Endodermal cell (in vitro differentiated cells): ENCODE measurements at regions not wholly inside any gene's neighbourhood (a gene's known extent, or its start where the extent isn't known, plus 50 kb on each side); places are given as distances from the start of the nearest gene placed in this dataset.
"Not testable (repeated sequence)": the region's sequence is repeated elsewhere in the genome, so short reads cannot be mapped to it uniquely, and the experiment has no call there.

Experiments
- DNase-seq: peaks from one replicate; pipeline ENCODE4 v3.0.0-alpha.2; 2017
- H3K27ac ChIP-seq: 2 replicates; pipeline ENCODE4 v1.5.1; 2013; ENCODE audit warnings: mild to moderate bottlenecking, low read depth, low read length, moderate library complexity
- H3K27me3 ChIP-seq: 2 replicates; pipeline ENCODE4 v1.6.1; 2013; ENCODE audit warnings: mild to moderate bottlenecking, low read length, moderate library complexity; ENCODE audit not compliant: insufficient read depth, control insufficient read depth, poor library complexity, severe bottlenecking
- H3K36me3 ChIP-seq: 2 replicates; pipeline ENCODE4 v1.7.0; 2013; ENCODE audit warnings: mild to moderate bottlenecking, low read length, moderate library complexity; ENCODE audit not compliant: control insufficient read depth, insufficient read depth
- H3K4me1 ChIP-seq: one replicate; pipeline ENCODE4 v1.7.0; 2013; ENCODE audit warnings: low read length; ENCODE audit not compliant: control insufficient read depth, insufficient read depth
- H3K4me3 ChIP-seq: 2 replicates; pipeline ENCODE4 v1.5.1; 2013; ENCODE audit warnings: mild to moderate bottlenecking, low read length, moderate library complexity
- H3K9ac ChIP-seq: 2 replicates; pipeline ENCODE4 v1.6.1; 2013; ENCODE audit warnings: mild to moderate bottlenecking, low read length, moderate library complexity; ENCODE audit not compliant: poor library complexity, severe bottlenecking; ENCODE audit errors: extremely low read depth
- H3K9me3 ChIP-seq: 2 replicates; pipeline ENCODE4 v1.6.1; 2013; ENCODE audit warnings: mild to moderate bottlenecking, low read length, moderate library complexity; ENCODE audit not compliant: control insufficient read depth
- H3K27ac Mint-ChIP-seq: 2 replicates; pipeline ENCODE4 v1.8.0; 2020; ENCODE audit warnings: mixed read lengths
- H3K27me3 Mint-ChIP-seq: 2 replicates; pipeline ENCODE4 v1.8.0; 2021; ENCODE audit warnings: mild to moderate bottlenecking, mixed read lengths; ENCODE audit not compliant: insufficient read depth
- H3K36me3 Mint-ChIP-seq: 2 replicates; pipeline ENCODE4 v1.8.0; 2020; ENCODE audit warnings: low read depth, mixed read lengths
- H3K4me1 Mint-ChIP-seq: 2 replicates; pipeline ENCODE4 v1.8.0; 2020; ENCODE audit warnings: mixed read lengths
- H3K4me3 Mint-ChIP-seq: 2 replicates; pipeline ENCODE4 v1.8.0; 2020; ENCODE audit warnings: mild to moderate bottlenecking, moderate library complexity, mixed read lengths
- H3K9me3 Mint-ChIP-seq: 2 replicates; pipeline ENCODE4 v1.8.0; 2020; ENCODE audit warnings: mild to moderate bottlenecking, mixed read lengths
- CTCF ChIP-seq: fragments of 200-600 bp; sonication (generic); conservative IDR thresholded peaks from 2 replicates; pipeline ENCODE4 v1.5.0; 2021; ENCODE audit warnings: antibody characterized with exemption, mild to moderate bottlenecking
- WGBS, 2 experiments: methylation state at CpG; one replicate each; pipeline versions ENCODE4 v1.1.5 to v1.1.7; 2013; ENCODE audit warnings: missing lambda C conversion rate in 2 of 2, mixed read lengths in 1 of 2; ENCODE audit not compliant: insufficient coverage in 1 of 2, insufficient read length in 1 of 2; 5-methylcytosine and 5-hydroxymethylcytosine counted together

DNA sequence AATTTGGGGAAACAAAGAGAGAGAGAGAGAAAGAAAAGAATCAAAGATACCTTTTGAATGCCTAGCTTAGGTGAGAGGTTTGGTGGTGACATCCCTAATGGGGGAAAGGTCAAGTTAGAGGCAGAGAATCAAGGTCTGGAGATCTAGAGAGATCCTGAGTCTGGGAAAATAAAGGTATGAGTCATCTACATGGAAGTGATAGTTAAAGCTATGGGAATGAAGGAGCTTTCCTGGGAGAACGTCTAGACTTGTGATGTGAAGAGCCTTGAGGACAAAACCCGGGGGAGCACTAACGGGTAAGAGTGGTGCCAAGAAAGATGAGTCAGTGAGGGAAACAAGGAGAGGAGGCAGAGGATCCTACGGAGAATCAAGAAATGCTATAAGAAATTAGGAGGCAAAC lies 110.8 kb upstream of the RUNX1 start:
- no peak overlapping the region for H3K27ac Mint-ChIP-seq
- H3K9me3 Mint-ChIP-seq: peaks cover 16% of the 10 kb centered on the region
- DNase-seq: no peak
- H3K36me3 ChIP-seq: no peaks in the 10 kb centered on the region
- WGBS, 2 experiments: 84 to 93% methylated on average over 4 of the region's 4 CpGs
- H3K4me3 Mint-ChIP-seq: no peak overlapping the region
- H3K9me3 ChIP-seq: peaks cover 18% of the 10 kb centered on the region
- no peaks in the 10 kb centered on the region for H3K4me1 ChIP-seq
- no peaks in the 10 kb centered on the region for H3K27me3 Mint-ChIP-seq
- no peaks in the 10 kb centered on the region for H3K27me3 ChIP-seq
- no peak for TF ChIP-seq CTCF
- H3K27ac ChIP-seq: no peak overlapping the region
- H3K4me3 ChIP-seq: no peak overlapping the region
- no peak overlapping the region for H3K9ac ChIP-seq
- no peaks in the 10 kb centered on the region for H3K36me3 Mint-ChIP-seq
- peaks cover 3% of the 10 kb centered on the region for H3K4me1 Mint-ChIP-seq

DNA sequence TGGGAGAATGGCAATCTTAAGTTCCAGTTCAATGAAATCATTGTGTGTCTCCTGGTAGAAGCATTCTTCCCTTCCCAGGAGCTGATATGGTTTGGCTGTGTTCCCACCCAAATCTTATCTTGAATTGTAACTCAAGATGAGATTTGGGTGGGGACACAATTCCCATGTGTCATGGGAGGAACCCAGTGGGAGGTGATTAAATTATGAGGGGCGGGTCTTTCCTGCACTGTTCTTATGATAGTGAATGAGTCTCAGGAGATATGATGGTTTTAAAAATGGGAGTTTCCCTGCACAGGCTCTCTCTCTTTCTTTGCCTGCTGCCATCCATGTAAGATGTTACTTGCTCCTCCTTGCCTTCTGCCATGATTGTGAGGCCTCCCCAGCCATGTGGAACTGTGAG lies 108.3 kb upstream of the RUNX1 start:
- not testable (repeated sequence) for H3K36me3 ChIP-seq, H3K4me1 ChIP-seq, H3K4me1 Mint-ChIP-seq, H3K27me3 ChIP-seq, H3K27ac ChIP-seq, DNase-seq, H3K27ac Mint-ChIP-seq, H3K4me3 ChIP-seq, H3K36me3 Mint-ChIP-seq, H3K9ac ChIP-seq, H3K4me3 Mint-ChIP-seq, H3K27me3 Mint-ChIP-seq
- WGBS, 2 experiments: 87% methylated on average over 1 of the region's 1 CpG; no CpG with 5 or more reads in 1 of the 2 experiments
- peaks cover 14% of the 10 kb centered on the region for H3K9me3 ChIP-seq
- peaks cover 16% of the 10 kb centered on the region for H3K9me3 Mint-ChIP-seq

GRCh38 chr21:35156293-35157278 lies 107.5 kb upstream of the RUNX1 start:
- Mint-ChIP-seq H3K4me3 (no peak overlapping the region), H3K4me1 (peaks cover 5% of the 10 kb centered on the region), H3K27ac (no peak overlapping the region), H3K36me3 (no peaks in the 10 kb centered on the region), H3K27me3 (no peaks in the 10 kb centered on the region), H3K9me3 (peaks cover 16% of the 10 kb centered on the region)
- Histone ChIP-seq H3K9ac (no peak overlapping the region), H3K27ac (no peak overlapping the region), H3K4me1 (no peaks in the 10 kb centered on the region), H3K27me3 (no peaks in the 10 kb centered on the region), H3K36me3 (no peaks in the 10 kb centered on the region), H3K9me3 (peaks cover 14% of the 10 kb centered on the region), H3K4me3 (no peak overlapping the region)
- TF ChIP-seq CTCF: no peak
- WGBS, 2 experiments: 85 to 93% methylated on average over 3 to 4 of the region's 4 CpGs
- DNase-seq: no peak
